Neuronal stem cell (in vitro differentiated cells): ENCODE measurements at regions not wholly inside any gene's neighbourhood (a gene's known extent, or its start where the extent isn't known, plus 50 kb on each side); places are given as distances from the start of the nearest gene placed in this dataset.

Source experiments
- DNase-seq: peaks from one replicate; pipeline ENCODE4 v3.0.0-alpha.2; 2013; ENCODE audit warnings: low spot score
- H2AFZ ChIP-seq: one replicate; pipeline ENCODE4 v1.6.1; 2013; ENCODE audit warnings: mild to moderate bottlenecking, low read length, inconsistent platforms
- H2AK5ac ChIP-seq: 2 replicates; pipeline ENCODE4 v1.6.1; 2013; ENCODE audit warnings: low read depth, mild to moderate bottlenecking, inconsistent platforms, low read length, moderate library complexity, mixed read lengths
- H2BK120ac ChIP-seq: 2 replicates; pipeline ENCODE4 v1.6.1; 2013; ENCODE audit warnings: low read depth, mild to moderate bottlenecking, inconsistent platforms, low read length, moderate library complexity, mixed read lengths
- H2BK12ac ChIP-seq: one replicate; pipeline ENCODE4 v1.6.1; 2013; ENCODE audit warnings: low read length, inconsistent platforms
- H2BK15ac ChIP-seq: 2 replicates; pipeline ENCODE4 v1.6.1; 2013; ENCODE audit warnings: mild to moderate bottlenecking, low read length, inconsistent platforms, mixed read lengths
- H2BK5ac ChIP-seq: one replicate; pipeline ENCODE4 v1.6.1; 2013; ENCODE audit warnings: inconsistent platforms, mild to moderate bottlenecking, low read length, moderate library complexity
- H3K14ac ChIP-seq: one replicate; pipeline ENCODE4 v1.6.1; 2013; ENCODE audit warnings: low read length, inconsistent platforms
- H3K18ac ChIP-seq: 2 replicates; pipeline ENCODE4 v1.6.1; 2013; ENCODE audit warnings: low read length, inconsistent platforms
- H3K23ac ChIP-seq: 2 replicates; pipeline ENCODE4 v1.6.1; 2013; ENCODE audit warnings: low read depth, mild to moderate bottlenecking, mixed read lengths, low read length, inconsistent platforms; ENCODE audit not compliant: poor library complexity
- H3K27ac ChIP-seq: replicated peaks from 3 replicates; pipeline ENCODE4 v1.5.1; 2013; ENCODE audit warnings: low read length, inconsistent platforms
- H3K27me3 ChIP-seq, 3 experiments: 2 replicates each; pipeline ENCODE4 v1.6.1; 2013; ENCODE audit warnings: low read length in 3 of 3, mild to moderate bottlenecking in 2 of 3, inconsistent platforms in 1 of 3, low read depth in 1 of 3, mixed read lengths in 1 of 3, moderate library complexity in 1 of 3; ENCODE audit not compliant: control insufficient read depth in 3 of 3, insufficient read depth in 3 of 3
- H3K36me3 ChIP-seq, 2 donors: replicated peaks in 1 of 2; 2 replicates each; pipeline ENCODE4 v1.6.1; 2013; ENCODE audit warnings: low read length in 2 of 2; ENCODE audit not compliant: control insufficient read depth in 2 of 2, insufficient read depth in 2 of 2
- H3K4ac ChIP-seq: 2 replicates; pipeline ENCODE4 v1.6.1; 2013; ENCODE audit warnings: inconsistent platforms, mild to moderate bottlenecking, low read length, moderate library complexity
- H3K4me1 ChIP-seq, 2 donors: 1 replicate in 1 of 2; 2 replicates in 1 of 2; pipeline ENCODE4 v1.6.1; 2013; ENCODE audit warnings: low read length in 2 of 2, low read depth in 1 of 2; ENCODE audit not compliant: control insufficient read depth in 2 of 2, insufficient read depth in 1 of 2
- H3K4me2 ChIP-seq: one replicate; pipeline ENCODE4 v1.6.1; 2013; ENCODE audit warnings: mild to moderate bottlenecking, low read length, inconsistent platforms; ENCODE audit not compliant: insufficient read depth, poor library complexity, severe bottlenecking
- H3K4me3 ChIP-seq, 2 donors: 2 replicates each; pipeline ENCODE4 v1.5.1; 2013; ENCODE audit warnings: low read length in 2 of 2, mild to moderate bottlenecking in 2 of 2, inconsistent platforms in 1 of 2, moderate library complexity in 1 of 2
- H3K79me1 ChIP-seq: one replicate; pipeline ENCODE4 v1.6.1; 2013; ENCODE audit warnings: low read depth, mild to moderate bottlenecking, inconsistent platforms, low read length, moderate library complexity
- H3K9ac ChIP-seq: one replicate; pipeline ENCODE4 v1.6.1; 2013; ENCODE audit warnings: mild to moderate bottlenecking, low read depth, low read length, inconsistent platforms; ENCODE audit not compliant: poor library complexity
- H3K9me3 ChIP-seq, 2 donors: replicated peaks in 1 of 2; 2 replicates each; pipeline versions ENCODE3 to v1.6.1; 2013; ENCODE audit warnings: low read length in 2 of 2, mild to moderate bottlenecking in 2 of 2, inconsistent platforms in 1 of 2, low read depth in 1 of 2, mixed read lengths in 1 of 2, moderate library complexity in 1 of 2; ENCODE audit not compliant: control insufficient read depth in 2 of 2, insufficient read depth in 1 of 2
- H4K8ac ChIP-seq: one replicate; pipeline ENCODE4 v1.6.1; 2013; ENCODE audit warnings: low read depth, mild to moderate bottlenecking, inconsistent platforms, low read length, moderate library complexity
- H4K91ac ChIP-seq: one replicate; pipeline ENCODE4 v1.6.1; 2013; ENCODE audit warnings: low read length, low read depth, mild to moderate bottlenecking, inconsistent platforms; ENCODE audit not compliant: poor library complexity
- WGBS, 2 donors: extraction: QIAGEN DNeasy Blood & Tissue Kit; methylation state at CpG; one replicate each; pipeline ENCODE4 v1.1.7; 2013; ENCODE audit warnings: missing lambda C conversion rate in 2 of 2, mixed read lengths in 1 of 2; ENCODE audit not compliant: insufficient read length in 2 of 2, insufficient replicate concordance in 1 of 2; ENCODE audit errors: extremely low coverage in 2 of 2; 5-methylcytosine and 5-hydroxymethylcytosine counted together

- no peak overlapping the region for H4K8ac ChIP-seq
- H3K4me1 ChIP-seq: peaks cover 8 to 10% of the 10 kb centered on the region in 2 donors
- no peak overlapping the region for H4K91ac ChIP-seq
- H2BK120ac ChIP-seq: no peak overlapping the region
- H3K4me2 ChIP-seq: peak overlapping the region; percentile 90
- H3K9ac ChIP-seq: no peak overlapping the region
- H2BK5ac ChIP-seq: no peak overlapping the region
- WGBS, 2 donors: no CpG with 5 or more reads among the region's 12 CpGs
- peak overlapping the region; percentile 92 for H2AFZ ChIP-seq
- peaks cover 0 to 10% of the 10 kb centered on the region in 2 donors for H3K9me3 ChIP-seq
- no peak overlapping the region for H3K4ac ChIP-seq
- no peaks in the 10 kb centered on the region for H3K27me3 ChIP-seq
- no peaks in the 10 kb centered on the region for H3K36me3 ChIP-seq
- no peak overlapping the region for H3K23ac ChIP-seq
- H3K4me3 ChIP-seq: peak overlapping the region; percentile 86 to 87
- no peaks in the 10 kb centered on the region for H3K79me1 ChIP-seq
- no peak overlapping the region for H3K14ac ChIP-seq
- no peak for DNase-seq
- no peak overlapping the region for H2BK12ac ChIP-seq
- no peak overlapping the region for H3K27ac ChIP-seq
- no peak overlapping the region for H2AK5ac ChIP-seq
- H3K18ac ChIP-seq: no peak overlapping the region
- H2BK15ac ChIP-seq: no peak overlapping the region
Measured at GRCh38 chr2:144330951-144331673, 188.8 kb downstream of the ZEB2 start.

GRCh38 chr2:144329472-144329871 is 190.4 kb downstream of the ZEB2 start:
- Histone ChIP-seq H2BK12ac (no peak overlapping the region), H4K91ac (no peak overlapping the region), H3K4me2 (no peak overlapping the region), H2BK15ac (no peak overlapping the region), H3K18ac (no peak overlapping the region), H3K27ac (no peak overlapping the region), H2BK5ac (no peak overlapping the region), H2AFZ (no peak overlapping the region), H3K36me3 (no peaks in the 10 kb centered on the region), H3K14ac (no peak overlapping the region), H2AK5ac (no peak overlapping the region), H3K4me3 (no peak overlapping the region), H3K9me3 (peaks cover 0 to 10% of the 10 kb centered on the region in 2 donors), H3K23ac (no peak overlapping the region), H3K27me3 (no peaks in the 10 kb centered on the region), H3K79me1 (no peaks in the 10 kb centered on the region), H4K8ac (no peak overlapping the region), H3K4me1 (peaks cover 8 to 12% of the 10 kb centered on the region in 2 donors), H3K4ac (no peak overlapping the region), H2BK120ac (no peak overlapping the region), H3K9ac (no peak overlapping the region)
- no peak for DNase-seq
- no CpG with 5 or more reads among the region's 2 CpGs for WGBS, 2 donors

GRCh38 chr2:144328938-144329337 is 191.0 kb downstream of the ZEB2 start:
- Histone ChIP-seq H3K23ac (no peak overlapping the region), H2BK12ac (no peak overlapping the region), H3K18ac (no peak overlapping the region), H4K8ac (no peak overlapping the region), H3K27ac (no peak overlapping the region), H2AK5ac (no peak overlapping the region), H2BK15ac (no peak overlapping the region), H4K91ac (no peak overlapping the region), H2BK5ac (no peak overlapping the region), H3K4me1 (peaks cover 8 to 12% of the 10 kb centered on the region in 2 donors), H3K36me3 (no peaks in the 10 kb centered on the region), H2AFZ (no peak overlapping the region), H3K79me1 (no peaks in the 10 kb centered on the region), H2BK120ac (no peak overlapping the region), H3K9me3 (peaks cover 0 to 10% of the 10 kb centered on the region in 2 donors), H3K9ac (no peak overlapping the region), H3K4ac (no peak overlapping the region), H3K4me3 (no peak overlapping the region), H3K27me3 (no peaks in the 10 kb centered on the region), H3K4me2 (no peak overlapping the region), H3K14ac (no peak overlapping the region)
- no CpG with 5 or more reads among the region's 7 CpGs for WGBS, 2 donors
- DNase-seq: no peak

GRCh38 chr2:144326825-144327224 is 193.1 kb downstream of the ZEB2 start:
- WGBS, 2 donors: no CpG with 5 or more reads among the region's 3 CpGs
- Histone ChIP-seq H3K79me1 (no peaks in the 10 kb centered on the region), H2BK120ac (no peak overlapping the region), H3K4ac (no peak overlapping the region), H3K9ac (no peak overlapping the region), H2AFZ (no peak overlapping the region), H3K9me3 (peaks cover 0 to 21% of the 10 kb centered on the region in 2 donors), H3K18ac (no peak overlapping the region), H3K14ac (no peak overlapping the region), H4K8ac (no peak overlapping the region), H4K91ac (no peak overlapping the region), H3K36me3 (no peaks in the 10 kb centered on the region), H3K23ac (no peak overlapping the region), H3K27me3 (no peaks in the 10 kb centered on the region), H3K27ac (no peak overlapping the region), H3K4me1 (peaks cover 0 to 7% of the 10 kb centered on the region in 2 donors), H2BK12ac (no peak overlapping the region), H2BK5ac (no peak overlapping the region), H2AK5ac (no peak overlapping the region), H3K4me2 (no peak overlapping the region), H2BK15ac (no peak overlapping the region), H3K4me3 (no peak overlapping the region)
- DNase-seq: no peak
